Nephron (organoid): ENCODE measurements at regions not wholly inside any gene's neighbourhood (a gene's known extent, or its start where the extent isn't known, plus 50 kb on each side); places are given as distances from the start of the nearest gene placed in this dataset.

Experiments
- H3K27ac Mint-ChIP-seq, 3 experiments: 2 replicates each; pipeline ENCODE4 v1.8.0; 2020; ENCODE audit warnings: mixed read lengths in 3 of 3, mild to moderate bottlenecking in 2 of 3, moderate library complexity in 1 of 3
- H3K27me3 Mint-ChIP-seq: 2 replicates; pipeline ENCODE4 v1.8.0; 2021; ENCODE audit warnings: low read depth, mild to moderate bottlenecking, moderate library complexity, mixed read lengths
- H3K36me3 Mint-ChIP-seq: 2 replicates; pipeline ENCODE4 v1.8.0; 2020; ENCODE audit warnings: low read depth, mixed read lengths
- H3K4me1 Mint-ChIP-seq: 2 replicates; pipeline ENCODE4 v1.8.0; 2020; ENCODE audit warnings: mixed read lengths
- H3K4me3 Mint-ChIP-seq, 3 experiments: 2 replicates each; pipeline ENCODE4 v1.8.0; 2020; ENCODE audit warnings: mild to moderate bottlenecking in 3 of 3, mixed read lengths in 3 of 3, moderate library complexity in 2 of 3
- H3K9me3 Mint-ChIP-seq: 2 replicates; pipeline ENCODE4 v1.8.0; 2020; ENCODE audit warnings: mixed read lengths
- CTCF ChIP-seq, 3 experiments: fragments of 200-600 bp; sonication (generic); IDR thresholded peaks; one replicate each; pipeline ENCODE4 v1.5.0; 2021; ENCODE audit warnings: antibody characterized with exemption in 3 of 3; ENCODE audit not compliant: unreplicated experiment in 3 of 3

- H3K4me3 Mint-ChIP-seq = no peak overlapping the region
- no peaks in the 10 kb centered on the region for H3K4me1 Mint-ChIP-seq
- H3K36me3 Mint-ChIP-seq = no peaks in the 10 kb centered on the region
- H3K9me3 Mint-ChIP-seq = no peaks in the 10 kb centered on the region
- no peaks in the 10 kb centered on the region for H3K27me3 Mint-ChIP-seq
- no peak overlapping the region for H3K27ac Mint-ChIP-seq
- no peak for TF ChIP-seq CTCF (IDR thresholded peaks at IDR 0.05; ENCODE audit: unreplicated experiment in 3 of 3)
These were observed 113.0 kb downstream of the ANXA1 start for GRCh38 chr9:73264631-73265030.

GRCh38 chr9:73265876-73266275, 114.2 kb downstream of the ANXA1 start:
- H3K9me3 Mint-ChIP-seq = no peaks in the 10 kb centered on the region
- no peak overlapping the region for H3K4me3 Mint-ChIP-seq
- no peaks in the 10 kb centered on the region for H3K27me3 Mint-ChIP-seq
- no peaks in the 10 kb centered on the region for H3K36me3 Mint-ChIP-seq
- H3K4me1 Mint-ChIP-seq = no peaks in the 10 kb centered on the region
- TF ChIP-seq CTCF (IDR thresholded peaks at IDR 0.05; ENCODE audit: unreplicated experiment in 3 of 3) = no peak
- H3K27ac Mint-ChIP-seq = no peak overlapping the region

- no peaks in the 10 kb centered on the region for H3K9me3 Mint-ChIP-seq
- no peaks in the 10 kb centered on the region for H3K27me3 Mint-ChIP-seq
- peak; percentile 31 to 57 (median 46) for TF ChIP-seq CTCF (IDR thresholded peaks at IDR 0.05; ENCODE audit: unreplicated experiment in 3 of 3)
- no peak overlapping the region for H3K4me3 Mint-ChIP-seq
- no peaks in the 10 kb centered on the region for H3K36me3 Mint-ChIP-seq
- H3K27ac Mint-ChIP-seq = no peak overlapping the region
- H3K4me1 Mint-ChIP-seq = no peaks in the 10 kb centered on the region
These were observed 117.9 kb downstream of the ANXA1 start for GRCh38 chr9:73269430-73270101.

- H3K9me3 Mint-ChIP-seq = no peaks in the 10 kb centered on the region
- no peaks in the 10 kb centered on the region for H3K36me3 Mint-ChIP-seq
- H3K4me3 Mint-ChIP-seq = no peak overlapping the region
- no peaks in the 10 kb centered on the region for H3K4me1 Mint-ChIP-seq
- H3K27me3 Mint-ChIP-seq = no peaks in the 10 kb centered on the region
- TF ChIP-seq CTCF (IDR thresholded peaks at IDR 0.05; ENCODE audit: unreplicated experiment in 3 of 3) = no peak
- H3K27ac Mint-ChIP-seq = no peak overlapping the region
These were observed 119.5 kb downstream of the ANXA1 start for GRCh38 chr9:73270967-73271721.

GRCh38 chr9:73280113-73280512, 128.4 kb downstream of the ANXA1 start:
- Mint-ChIP-seq H3K27me3 (no peaks in the 10 kb centered on the region), H3K27ac (no peak overlapping the region), H3K4me3 (no peak overlapping the region), H3K4me1 (no peaks in the 10 kb centered on the region), H3K36me3 (no peaks in the 10 kb centered on the region), H3K9me3 (no peaks in the 10 kb centered on the region)
- TF ChIP-seq CTCF (IDR thresholded peaks at IDR 0.05; ENCODE audit: unreplicated experiment in 3 of 3) = no peak

GRCh38 chr9:73284377-73284776, 132.7 kb downstream of the ANXA1 start:
- H3K4me3 Mint-ChIP-seq = no peak overlapping the region
- no peaks in the 10 kb centered on the region for H3K27me3 Mint-ChIP-seq
- no peaks in the 10 kb centered on the region for H3K9me3 Mint-ChIP-seq
- no peak for TF ChIP-seq CTCF (IDR thresholded peaks at IDR 0.05; ENCODE audit: unreplicated experiment in 3 of 3)
- no peaks in the 10 kb centered on the region for H3K36me3 Mint-ChIP-seq
- H3K4me1 Mint-ChIP-seq = no peaks in the 10 kb centered on the region
- no peak overlapping the region for H3K27ac Mint-ChIP-seq
